Brain microvascular endothelial cell (primary cell): ENCODE measurements at regions not wholly inside any gene's neighbourhood (a gene's known extent, or its start where the extent isn't known, plus 50 kb on each side); places are given as distances from the start of the nearest gene placed in this dataset.

Experiments
- DNase-seq: peaks from one replicate; pipeline ENCODE4 v3.0.0-alpha.2; 2020
- H3K27ac ChIP-seq: fragments of 250-450 bp; sonication (Bioruptor Pico); 2 replicates; pipeline ENCODE4 v1.5.1; 2020; ENCODE audit warnings: mild to moderate bottlenecking, moderate library complexity
- H3K27me3 ChIP-seq: fragments of 250-450 bp; sonication (Bioruptor Pico); replicated peaks from 2 replicates; pipeline ENCODE4 v1.5.1; 2020; ENCODE audit warnings: mild to moderate bottlenecking
- H3K36me3 ChIP-seq: fragments of 250-450 bp; sonication (Bioruptor Pico); replicated peaks from 2 replicates; pipeline ENCODE4 v1.5.1; 2020; ENCODE audit warnings: mild to moderate bottlenecking
- H3K4me3 ChIP-seq: 2 replicates; pipeline ENCODE4 v1.5.1; 2011; ENCODE audit warnings: low read depth, mild to moderate bottlenecking, control low read depth, low read length, moderate library complexity
- CTCF ChIP-seq: IDR thresholded peaks from 2 replicates; pipeline ENCODE4 v1.5.1; 2011; ENCODE audit warnings: low read depth, mild to moderate bottlenecking, moderate library complexity, low read length, control low read depth, inconsistent platforms; ENCODE audit errors: missing control alignments
- in situ Hi-C: cut with HindIII; loops from 2 replicates; pipeline ENCODE4 v1.10.0; 2017; ENCODE audit warnings: low sequenced_read_pairs, low pct_ligation_motif_present

GRCh38 chr4:181323061-181323460 lies 920.1 kb upstream of the TENM3 start:
- Histone ChIP-seq H3K4me3 (no peak overlapping the region), H3K27ac (no peak overlapping the region), H3K27me3 (no peaks in the 10 kb centered on the region), H3K36me3 (no peaks in the 10 kb centered on the region)
- TF ChIP-seq CTCF: no peak
- in situ Hi-C loops: no loop called here
- DNase-seq: no peak

GRCh38 chr4:181330654-181331201 lies 912.5 kb upstream of the TENM3 start:
- no peak for TF ChIP-seq CTCF
- in situ Hi-C loops: no loop called here
- Histone ChIP-seq H3K27ac (no peak overlapping the region), H3K36me3 (no peaks in the 10 kb centered on the region), H3K4me3 (no peak overlapping the region), H3K27me3 (no peaks in the 10 kb centered on the region)
- no peak for DNase-seq

GRCh38 chr4:181331214-181331613 lies 912.0 kb upstream of the TENM3 start:
- Histone ChIP-seq H3K36me3 (no peaks in the 10 kb centered on the region), H3K27me3 (no peaks in the 10 kb centered on the region), H3K27ac (no peak overlapping the region), H3K4me3 (no peak overlapping the region)
- TF ChIP-seq CTCF: no peak
- in situ Hi-C loops: no loop called here
- DNase-seq: no peak

GRCh38 chr4:181345931-181346330 lies 897.3 kb upstream of the TENM3 start:
- DNase-seq: no peak
- H3K27me3 ChIP-seq: no peaks in the 10 kb centered on the region
- H3K36me3 ChIP-seq: no peaks in the 10 kb centered on the region
- H3K27ac ChIP-seq: no peak overlapping the region
- in situ Hi-C loops: no loop called here
- no peak for TF ChIP-seq CTCF
- H3K4me3 ChIP-seq: no peak overlapping the region

GRCh38 chr4:181350615-181351415 lies 892.4 kb upstream of the TENM3 start:
- Histone ChIP-seq H3K27me3 (no peaks in the 10 kb centered on the region), H3K36me3 (no peaks in the 10 kb centered on the region), H3K27ac (no peak overlapping the region), H3K4me3 (no peak overlapping the region)
- DNase-seq: no peak
- no peak for TF ChIP-seq CTCF
- in situ Hi-C loops: no loop called here
